Mesothelial cell of epicardium (in vitro differentiated cells): ENCODE measurements at regions not wholly inside any gene's neighbourhood (a gene's known extent, or its start where the extent isn't known, plus 50 kb on each side); places are given as distances from the start of the nearest gene placed in this dataset.

Source experiments
- DNase-seq, 2 experiments: peaks; one replicate each; pipeline ENCODE4 v3.0.0; 2021; ENCODE audit warnings: low spot score in 2 of 2; ENCODE audit not compliant: unreplicated experiment in 2 of 2
- H3K27ac Mint-ChIP-seq: 2 replicates; pipeline ENCODE4 v1.8.0; 2021; ENCODE audit warnings: mixed read lengths
- H3K27me3 Mint-ChIP-seq: 2 replicates; pipeline ENCODE4 v1.8.0; 2021; ENCODE audit warnings: low read depth, mixed read lengths
- H3K36me3 Mint-ChIP-seq: 2 replicates; pipeline ENCODE4 v1.8.0; 2021; ENCODE audit warnings: mixed read lengths
- H3K4me1 Mint-ChIP-seq: 2 replicates; pipeline ENCODE4 v1.8.0; 2021; ENCODE audit warnings: mixed read lengths
- H3K4me3 Mint-ChIP-seq: 2 replicates; pipeline ENCODE4 v1.8.0; 2021; ENCODE audit warnings: mild to moderate bottlenecking, moderate library complexity, mixed read lengths
- H3K9me3 Mint-ChIP-seq: 2 replicates; pipeline ENCODE4 v1.8.0; 2021; ENCODE audit warnings: mixed read lengths
- TF ChIP-seq, protein P1 (sequence below): fragments of 200-600 bp; sonication (generic); IDR thresholded peaks from one replicate; pipeline ENCODE4 v1.5.0; 2021; ENCODE audit warnings: antibody characterized with exemption; ENCODE audit not compliant: unreplicated experiment

- TF ChIP-seq, protein P1, sequence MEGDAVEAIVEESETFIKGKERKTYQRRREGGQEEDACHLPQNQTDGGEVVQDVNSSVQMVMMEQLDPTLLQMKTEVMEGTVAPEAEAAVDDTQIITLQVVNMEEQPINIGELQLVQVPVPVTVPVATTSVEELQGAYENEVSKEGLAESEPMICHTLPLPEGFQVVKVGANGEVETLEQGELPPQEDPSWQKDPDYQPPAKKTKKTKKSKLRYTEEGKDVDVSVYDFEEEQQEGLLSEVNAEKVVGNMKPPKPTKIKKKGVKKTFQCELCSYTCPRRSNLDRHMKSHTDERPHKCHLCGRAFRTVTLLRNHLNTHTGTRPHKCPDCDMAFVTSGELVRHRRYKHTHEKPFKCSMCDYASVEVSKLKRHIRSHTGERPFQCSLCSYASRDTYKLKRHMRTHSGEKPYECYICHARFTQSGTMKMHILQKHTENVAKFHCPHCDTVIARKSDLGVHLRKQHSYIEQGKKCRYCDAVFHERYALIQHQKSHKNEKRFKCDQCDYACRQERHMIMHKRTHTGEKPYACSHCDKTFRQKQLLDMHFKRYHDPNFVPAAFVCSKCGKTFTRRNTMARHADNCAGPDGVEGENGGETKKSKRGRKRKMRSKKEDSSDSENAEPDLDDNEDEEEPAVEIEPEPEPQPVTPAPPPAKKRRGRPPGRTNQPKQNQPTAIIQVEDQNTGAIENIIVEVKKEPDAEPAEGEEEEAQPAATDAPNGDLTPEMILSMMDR = no peak
- Mint-ChIP-seq H3K27ac (no peak overlapping the region), H3K4me3 (no peak overlapping the region), H3K36me3 (no peaks in the 10 kb centered on the region), H3K4me1 (no peaks in the 10 kb centered on the region), H3K9me3 (peaks cover 13% of the 10 kb centered on the region), H3K27me3 (no peaks in the 10 kb centered on the region)
- DNase-seq = no peak
Observed at GRCh38 chr2:223300326-223300725, 248.3 kb downstream of the KCNE4 start.

GRCh38 chr2:223306371-223306770 is 254.4 kb downstream of the KCNE4 start:
- Mint-ChIP-seq H3K4me3 (no peak overlapping the region), H3K27me3 (no peaks in the 10 kb centered on the region), H3K36me3 (no peaks in the 10 kb centered on the region), H3K4me1 (no peaks in the 10 kb centered on the region), H3K27ac (no peak overlapping the region), H3K9me3 (peaks cover 2% of the 10 kb centered on the region)
- DNase-seq = no peak
- TF ChIP-seq, protein P1 = no peak

GRCh38 chr2:223311889-223312680 is 260.1 kb downstream of the KCNE4 start:
- no peaks in the 10 kb centered on the region for H3K27me3 Mint-ChIP-seq
- DNase-seq = no peak
- H3K4me3 Mint-ChIP-seq = no peak overlapping the region
- no peak overlapping the region for H3K27ac Mint-ChIP-seq
- TF ChIP-seq, protein P1 = no peak
- no peaks in the 10 kb centered on the region for H3K36me3 Mint-ChIP-seq
- no peaks in the 10 kb centered on the region for H3K9me3 Mint-ChIP-seq
- no peaks in the 10 kb centered on the region for H3K4me1 Mint-ChIP-seq

DNA sequence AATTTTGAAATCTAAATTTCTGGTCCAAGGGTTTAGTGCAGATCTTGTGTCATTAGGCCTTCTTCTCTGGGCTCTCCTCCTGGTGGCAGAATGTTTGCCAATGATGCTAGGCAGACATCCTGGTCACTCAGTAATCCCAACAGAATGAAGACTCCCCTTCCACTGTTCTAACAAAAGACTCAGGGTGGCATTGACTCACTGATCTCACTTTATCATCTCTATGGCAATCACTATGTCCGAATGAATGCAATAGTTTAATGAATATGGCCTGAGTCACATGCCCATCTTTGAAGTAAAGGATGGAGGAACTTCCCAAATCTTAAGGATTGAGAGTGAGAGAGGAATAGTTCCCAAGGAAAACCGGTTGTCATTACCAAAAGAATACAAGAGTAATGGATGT is 261.1 kb downstream of the KCNE4 start:
- DNase-seq = no peak
- Mint-ChIP-seq H3K4me3 (no peak overlapping the region), H3K27ac (no peak overlapping the region), H3K9me3 (no peaks in the 10 kb centered on the region), H3K27me3 (no peaks in the 10 kb centered on the region), H3K4me1 (no peaks in the 10 kb centered on the region), H3K36me3 (no peaks in the 10 kb centered on the region)
- TF ChIP-seq, protein P1 = no peak

- H3K4me1 Mint-ChIP-seq = no peaks in the 10 kb centered on the region
Observed at GRCh38 chr2:223314811-223315210, 262.8 kb downstream of the KCNE4 start.

More at GRCh38 chr2:223314811-223315210, 262.8 kb downstream of the KCNE4 start:
- TF ChIP-seq, protein P1 = no peak
- H3K36me3 Mint-ChIP-seq = no peaks in the 10 kb centered on the region
- H3K27me3 Mint-ChIP-seq = no peaks in the 10 kb centered on the region
- no peak overlapping the region for H3K27ac Mint-ChIP-seq
- DNase-seq = no peak
- no peak overlapping the region for H3K4me3 Mint-ChIP-seq
- H3K9me3 Mint-ChIP-seq = no peaks in the 10 kb centered on the region
